Right ventricle myocardium superior (tissue), 1 donor: ENCODE measurements at regions not wholly inside any gene's neighbourhood (a gene's known extent, or its start where the extent isn't known, plus 50 kb on each side); places are given as distances from the start of the nearest gene placed in this dataset.
"Not testable (repeated sequence)": the region's sequence is repeated elsewhere in the genome, so short reads cannot be mapped to it uniquely, and the experiment has no call there.

Experiments
- ATAC-seq: fragments of 200-7000 bp; cut with Tn5 transposase; one replicate; pipeline ENCODE4 v1.9.1; 2020; ENCODE audit warnings: mild to moderate bottlenecking; ENCODE audit not compliant: poor library complexity
- DNase-seq: peaks from one replicate; pipeline ENCODE4 v3.0.0-alpha.2; 2020
- intact Hi-C: fragments of 100-400 bp; cut with DNase I; formaldehyde crosslinking; loops from one replicate; pipeline ENCODE4 v1.11.2; 2022
- donor health status: DM: no; HTN: yes; CAD: no; lungs with severe emphysema.

DNA sequence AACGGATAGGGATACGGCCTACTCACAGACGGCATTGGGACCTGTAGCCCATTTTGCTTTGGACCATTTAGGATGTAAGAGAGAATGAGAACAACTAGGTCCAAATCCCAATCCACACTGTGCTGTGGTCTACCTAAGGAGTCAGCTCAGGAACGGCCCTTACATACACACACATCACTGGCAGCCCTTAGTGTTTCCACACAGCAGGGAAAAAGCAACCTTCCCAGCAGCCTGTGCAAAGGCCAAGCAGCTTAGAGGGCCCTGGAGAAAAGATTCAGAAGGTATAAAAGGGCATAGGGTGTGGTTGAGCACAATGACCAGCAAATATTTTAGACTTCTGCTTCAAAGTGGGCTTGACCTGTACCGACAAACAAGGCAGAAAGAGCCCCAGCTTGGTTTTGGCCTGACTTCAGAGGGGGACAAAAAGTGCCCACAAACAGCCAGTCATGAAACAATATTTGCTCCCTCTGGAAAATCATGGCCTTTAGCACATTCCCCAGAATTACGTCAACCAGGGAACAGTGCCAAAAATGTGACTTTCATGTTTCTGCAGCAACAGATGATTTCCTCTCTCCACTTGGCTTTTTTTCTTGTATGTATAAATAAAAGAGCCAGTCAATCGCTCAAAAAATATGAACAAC is 359.5 kb upstream of the FGF16 start:
- intact Hi-C loops, result no loop called here
- ATAC-seq (peak; percentile 63), DNase-seq (no peak)

DNA sequence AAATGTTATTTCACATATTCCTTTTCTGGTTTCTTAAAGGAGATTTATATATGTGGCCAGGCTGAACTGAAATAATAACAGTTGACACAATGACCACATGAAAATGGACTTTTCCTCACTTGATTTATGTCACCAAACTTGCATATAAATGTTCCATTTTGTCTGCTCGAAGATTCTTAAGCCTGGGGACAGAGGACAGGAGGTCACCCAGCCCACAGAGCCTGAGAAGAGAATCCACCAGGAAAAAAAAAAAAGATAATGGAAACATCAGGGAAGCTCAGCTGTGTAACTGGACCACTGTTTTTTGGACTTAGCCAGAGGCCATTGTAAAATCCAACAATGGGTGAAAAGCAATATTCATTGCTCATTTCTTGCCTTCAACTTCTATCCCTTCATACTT is 359.0 kb upstream of the FGF16 start:
- intact Hi-C loops, result no loop called here
- no peak for DNase-seq
- no peak for ATAC-seq

DNA sequence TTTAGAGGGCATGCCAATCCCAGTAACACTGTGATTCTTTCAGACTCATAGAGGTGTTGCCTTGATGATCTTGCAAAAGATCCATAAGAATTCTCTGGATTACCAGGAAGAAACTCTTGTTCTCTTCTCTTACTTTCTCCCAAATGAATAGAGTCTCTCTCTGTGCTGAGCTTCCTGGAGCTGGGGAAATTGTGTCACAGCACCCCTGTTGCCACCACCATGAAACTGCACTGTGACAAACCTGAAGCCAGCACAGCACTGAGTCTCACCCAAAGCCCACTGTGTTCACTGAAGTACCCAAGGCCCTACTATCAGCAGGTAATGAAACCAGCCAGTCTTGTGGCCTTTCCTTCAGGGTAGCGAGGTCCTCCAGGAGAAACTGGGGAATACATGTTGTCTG is 332.7 kb upstream of the FGF16 start:
- DNase-seq, result no peak
- intact Hi-C loops, result no loop called here
- ATAC-seq, result no peak

DNA sequence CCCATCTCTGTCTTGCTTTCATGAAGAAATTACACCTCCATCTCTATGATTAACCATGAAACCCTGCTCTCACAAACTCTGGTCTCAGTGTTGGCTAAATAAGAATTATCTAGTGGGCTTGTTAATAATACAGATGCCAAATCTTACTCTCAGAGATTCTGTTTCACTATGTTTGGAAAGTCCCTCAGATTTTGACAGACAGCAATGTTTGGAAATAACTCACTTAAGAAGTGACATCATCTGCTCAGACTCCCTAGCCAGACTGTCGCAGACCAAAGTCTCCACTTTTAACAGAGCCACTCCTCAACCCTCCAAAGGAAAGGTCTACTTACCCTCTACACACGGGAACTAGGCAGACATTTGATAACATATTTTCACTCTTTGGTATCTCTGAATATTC is 328.5 kb upstream of the FGF16 start:
- no peak for DNase-seq
- ATAC-seq, result no peak
- intact Hi-C loops, result no loop called here

- no peak for ATAC-seq
- intact Hi-C loops, result no loop called here
Measured at GRCh38 chrX:77119706-77120105, 327.5 kb upstream of the FGF16 start.

GRCh38 chrX:77123917-77124316 is 323.3 kb upstream of the FGF16 start:
- intact Hi-C loops, ATAC-seq, DNase-seq: not testable (repeated sequence)

More at GRCh38 chrX:77119706-77120105, 327.5 kb upstream of the FGF16 start:
- no peak for DNase-seq

DNA sequence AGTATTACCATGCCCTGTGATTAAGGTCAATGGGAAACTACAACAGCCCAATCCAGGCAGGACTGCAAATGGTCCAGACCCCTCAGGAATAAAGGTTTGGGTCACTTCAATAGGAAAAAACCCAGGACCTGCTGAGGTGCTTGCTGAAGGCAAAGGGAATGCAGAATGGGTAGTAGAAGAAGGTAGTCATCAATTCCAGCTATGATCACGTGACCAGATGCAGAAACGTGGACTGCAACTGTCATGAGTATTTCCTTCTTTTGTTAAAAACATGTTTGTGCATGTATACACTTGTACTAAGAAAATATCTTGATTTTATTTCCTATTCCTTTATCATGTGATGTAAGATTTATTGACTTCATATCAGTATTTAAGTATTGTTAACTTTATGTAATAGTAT is 319.6 kb upstream of the FGF16 start:
- DNase-seq, ATAC-seq, intact Hi-C loops: not testable (repeated sequence)

DNA sequence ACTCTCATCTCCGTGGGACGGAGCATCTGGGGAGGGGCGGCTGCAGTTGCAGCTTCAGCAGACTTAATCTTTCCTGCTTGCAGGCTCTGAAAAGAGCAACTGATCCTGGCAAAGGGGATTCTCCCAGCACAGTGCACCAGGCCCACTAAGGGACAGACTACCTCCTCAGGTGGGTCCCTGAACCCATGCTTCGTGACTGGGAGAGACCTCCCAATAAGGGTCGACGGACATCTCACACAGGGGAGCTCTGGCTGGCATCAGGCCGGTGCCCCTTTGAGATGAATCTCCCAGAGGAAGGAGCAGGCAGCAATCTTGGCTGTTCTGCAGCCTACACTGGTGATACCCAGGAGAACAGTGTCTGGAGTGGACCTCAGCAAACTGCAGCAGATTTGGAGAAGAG is 303.3 kb upstream of the FGF16 start:
- ATAC-seq (no peak), DNase-seq (no peak)
- intact Hi-C loops, result no loop called here

- DNase-seq (no peak), ATAC-seq (no peak)
- intact Hi-C loops, result no loop called here
Measured at GRCh38 chrX:77160301-77160700, 286.9 kb upstream of the FGF16 start.

- no peak for ATAC-seq
- no peak for DNase-seq
- intact Hi-C loops, result no loop called here
Measured at GRCh38 chrX:77162777-77163176, 284.4 kb upstream of the FGF16 start.

DNA sequence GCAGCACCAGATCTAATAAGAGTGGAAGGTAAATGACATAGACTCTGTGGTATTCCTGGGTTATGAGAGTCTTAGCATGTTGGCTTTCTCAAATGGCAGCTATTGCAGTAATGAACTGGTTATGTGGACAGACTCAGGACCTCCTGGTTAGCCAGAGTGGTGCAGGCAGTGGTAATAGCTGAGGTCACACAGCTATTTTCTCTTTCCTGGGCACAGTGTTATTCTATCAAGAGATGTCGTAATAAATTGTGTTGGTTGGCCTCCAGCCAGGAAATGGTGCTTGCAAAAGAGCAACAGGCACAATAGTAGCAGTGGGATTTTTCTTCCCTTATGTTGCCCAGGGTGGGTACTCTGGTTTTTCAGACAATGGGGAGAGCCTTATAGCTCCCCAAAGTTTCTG is 279.2 kb upstream of the FGF16 start:
- intact Hi-C loops, result no loop called here
- DNase-seq, result no peak
- ATAC-seq, result no peak

DNA sequence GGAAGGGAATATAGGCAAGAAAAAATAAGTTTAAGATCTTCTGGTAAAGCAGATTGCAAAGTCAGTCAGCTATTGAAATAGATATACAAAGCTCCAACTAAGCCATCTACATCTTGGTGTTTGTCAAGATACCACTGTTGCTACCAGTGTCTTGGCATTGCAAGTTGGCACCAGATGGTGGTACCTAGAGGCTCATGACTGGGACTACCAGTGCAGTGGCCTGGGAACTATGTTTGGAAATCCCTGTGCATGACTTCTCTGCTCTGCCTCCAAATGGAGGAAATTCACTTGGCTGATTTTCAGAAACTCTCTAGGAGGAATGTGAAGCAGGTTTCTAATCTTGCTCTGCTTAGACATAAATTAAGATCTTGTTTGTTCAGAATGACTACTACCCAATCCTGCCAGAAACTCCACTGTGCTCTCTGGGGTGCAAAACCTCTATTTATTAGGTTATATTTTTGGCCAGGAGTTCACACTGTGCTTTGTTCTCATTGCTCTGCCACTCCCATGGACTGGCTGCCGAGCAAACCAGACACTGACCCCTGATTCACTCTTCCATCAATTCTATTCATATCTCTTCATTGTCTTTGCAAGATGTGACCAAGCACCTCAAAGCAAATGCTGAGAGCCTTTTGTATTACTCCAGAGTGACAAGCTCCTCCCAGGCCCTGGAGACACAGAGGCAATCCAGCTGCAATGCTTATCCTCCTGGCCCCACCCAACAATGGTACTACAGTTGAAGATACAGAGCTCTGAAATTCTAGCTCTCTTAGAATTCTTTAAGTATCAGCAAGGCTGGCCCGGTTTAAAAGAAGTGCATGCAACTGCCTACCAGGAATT is 272.3 kb upstream of the FGF16 start:
- intact Hi-C loops, result no loop called here
- no peak for ATAC-seq
- no peak for DNase-seq

- no peak for ATAC-seq
- no peak for DNase-seq
- intact Hi-C loops, result no loop called here
Measured at GRCh38 chrX:77200663-77201062, 246.5 kb upstream of the FGF16 start.

DNA sequence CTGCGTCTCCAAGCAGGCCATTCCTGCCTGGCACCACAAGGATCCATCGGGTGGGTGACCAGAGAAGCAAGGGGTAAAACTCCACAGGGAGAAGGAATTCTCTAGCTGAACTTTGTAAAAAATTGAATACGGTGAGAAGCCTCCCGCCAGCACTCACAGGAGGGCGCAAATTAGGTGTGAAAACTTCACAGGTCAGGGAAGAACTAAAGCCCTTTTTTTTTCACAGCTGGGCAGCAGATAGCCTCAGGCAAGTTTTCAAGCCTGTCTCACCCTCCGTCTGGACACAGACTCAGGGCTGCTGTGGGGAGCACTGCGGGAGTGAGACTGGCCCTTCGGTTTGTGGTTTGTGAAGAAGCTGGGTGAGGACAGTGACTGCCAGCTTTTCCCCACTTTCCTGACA is 224.1 kb upstream of the FGF16 start:
- intact Hi-C loops, result no loop called here
- ATAC-seq (no peak), DNase-seq (no peak)

GRCh38 chrX:77264490-77264889 is 182.7 kb upstream of the FGF16 start:
- no peak for ATAC-seq
- DNase-seq, result no peak
- intact Hi-C loops, result no loop called here

DNA sequence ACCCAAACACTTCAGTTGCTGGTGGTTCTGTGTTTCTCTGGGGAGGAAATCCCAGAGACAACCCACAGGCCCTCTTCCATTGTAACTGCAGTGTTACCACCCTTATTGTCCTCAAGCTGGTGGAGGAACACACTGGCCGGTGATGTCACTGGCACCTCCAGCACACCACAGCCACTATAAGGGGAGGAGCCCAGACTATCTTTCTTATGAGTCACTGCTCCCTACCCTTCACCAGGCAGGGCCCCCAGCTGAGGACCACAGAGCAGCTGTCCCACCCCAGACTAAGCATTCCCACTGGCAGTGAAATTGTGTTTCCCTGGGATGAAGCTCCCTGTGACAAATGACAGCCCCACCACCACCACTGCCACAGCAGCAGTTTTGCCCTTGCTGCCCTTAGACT is 171.8 kb upstream of the FGF16 start:
- intact Hi-C loops, result no loop called here
- ATAC-seq (no peak), DNase-seq (no peak)

GRCh38 chrX:77276742-77277141 is 170.4 kb upstream of the FGF16 start:
- intact Hi-C loops, result no loop called here
- DNase-seq (no peak), ATAC-seq (no peak)

GRCh38 chrX:77277911-77278310 is 169.3 kb upstream of the FGF16 start:
- intact Hi-C loops, result no loop called here
- DNase-seq (no peak), ATAC-seq (no peak)

GRCh38 chrX:77279373-77279772 is 167.8 kb upstream of the FGF16 start:
- DNase-seq, intact Hi-C loops, ATAC-seq: not testable (repeated sequence)

GRCh38 chrX:77293331-77293995 is 153.7 kb upstream of the FGF16 start:
- DNase-seq (no peak), ATAC-seq (no peak)
- intact Hi-C loops, result no loop called here
